ENCODE measurements at regions not wholly inside any gene's neighbourhood (a gene's known extent, or its start where the extent isn't known, plus 50 kb on each side); places are given as distances from the start of the nearest gene placed in this dataset.

DNA sequence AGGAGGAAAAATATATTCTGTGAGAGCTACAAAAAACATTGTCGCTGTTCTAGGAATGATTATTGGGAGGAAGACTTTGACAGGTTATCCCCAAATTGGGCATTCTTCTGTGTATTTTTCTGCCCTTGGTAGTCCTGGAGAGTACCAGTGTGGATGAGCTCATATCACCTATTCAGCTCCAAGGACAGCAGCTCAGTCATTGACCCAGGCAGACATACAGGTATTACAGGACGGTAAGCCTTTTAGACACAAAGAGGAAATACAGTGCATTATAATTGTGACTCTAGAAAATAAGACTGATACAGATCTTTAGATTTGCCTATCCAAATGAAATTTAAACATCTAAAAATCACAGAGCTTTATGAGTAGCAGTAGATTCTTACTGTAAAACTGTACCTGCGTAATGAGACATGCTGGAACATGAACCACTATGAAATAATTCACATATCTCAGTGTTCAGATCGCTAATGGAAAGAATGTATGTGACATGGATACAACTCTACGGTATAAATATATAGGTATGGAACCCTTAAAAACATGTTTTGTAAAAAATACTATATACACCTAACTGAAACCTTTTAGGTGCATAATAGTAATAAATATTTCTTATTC lies 56.0 kb downstream of the PLK2 start:
- DNase-seq (ENCODE audit: low spot score in 2 of 2), result no peak
- Histone ChIP-seq H3K9me3 (no peaks in the 10 kb centered on the region), H3K27ac (no peak overlapping the region), H3K4me1 (peaks cover 0 to 3% of the 10 kb centered on the region in 2 donors), H3K36me3 (no peaks in the 10 kb centered on the region), H3K4me3 (no peak overlapping the region), H3K27me3 (no peaks in the 10 kb centered on the region)
- no peak for TF ChIP-seq CTCF (IDR thresholded peaks at IDR 0.05)
- intact Hi-C loops (cut with DNase I), result loop anchor here (10.0 kb wide), 1 partner anchor 51 kb away; no protein-coding TSS in a partner anchor

DNA sequence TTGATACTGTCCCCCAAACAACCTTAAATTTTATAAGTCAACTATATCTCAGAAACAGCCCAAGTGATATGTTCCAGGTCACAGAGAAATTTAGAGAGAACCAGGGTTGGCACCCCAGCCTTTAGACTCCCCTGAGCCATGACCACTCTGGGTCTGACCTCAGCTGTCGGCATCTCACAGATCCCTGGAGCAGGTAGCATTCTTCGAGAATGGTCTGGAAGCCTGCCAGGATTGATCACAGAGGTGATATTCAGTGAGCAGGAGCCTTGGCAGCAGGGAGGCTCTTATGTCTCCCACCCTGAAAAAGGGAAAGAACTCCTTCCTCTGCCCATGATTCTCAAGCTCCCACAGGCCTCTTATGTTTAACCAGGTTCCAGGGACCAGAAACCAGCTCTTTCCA lies 58.2 kb downstream of the PLK2 start:
- intact Hi-C loops (cut with DNase I), result loop anchor here (10.0 kb wide), 1 partner anchor 53 kb away; no protein-coding TSS in a partner anchor
- Histone ChIP-seq H3K9me3 (no peaks in the 10 kb centered on the region), H3K27ac (peak overlapping the region in 1 of 2 donors; percentile 46), H3K36me3 (no peaks in the 10 kb centered on the region), H3K4me1 (peaks cover 0 to 3% of the 10 kb centered on the region in 2 donors), H3K4me3 (no peak overlapping the region), H3K27me3 (no peaks in the 10 kb centered on the region)
- no peak for DNase-seq (ENCODE audit: low spot score in 2 of 2)
- TF ChIP-seq CTCF (IDR thresholded peaks at IDR 0.05), result no peak

DNA sequence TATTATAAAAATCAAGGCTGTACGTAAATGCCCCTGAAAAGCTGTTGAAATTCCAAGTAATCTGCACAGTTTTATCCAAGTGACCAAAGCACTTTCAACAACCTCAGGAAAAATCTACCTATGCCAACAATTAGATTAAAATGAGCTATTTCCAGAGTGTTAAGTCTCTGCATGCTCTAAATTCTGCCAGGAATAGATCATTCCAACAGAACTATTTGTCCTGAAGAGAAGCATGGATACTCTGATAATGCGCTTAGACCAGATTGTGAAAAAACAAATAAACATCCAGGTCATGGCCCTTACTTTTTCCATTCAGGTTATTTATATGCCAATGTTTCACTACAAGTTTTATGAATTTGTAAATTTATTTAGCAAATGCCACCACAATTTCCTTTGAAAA lies 59.1 kb downstream of the PLK2 start:
- intact Hi-C loops (cut with DNase I), result loop anchor here (10.0 kb wide), 1 partner anchor 54 kb away; no protein-coding TSS in a partner anchor
- DNase-seq (ENCODE audit: low spot score in 2 of 2), result no peak
- Histone ChIP-seq H3K4me1 (peaks cover 0 to 3% of the 10 kb centered on the region in 2 donors), H3K4me3 (no peak overlapping the region), H3K27ac (peak overlapping the region; percentile 46 to 47), H3K36me3 (no peaks in the 10 kb centered on the region), H3K27me3 (no peaks in the 10 kb centered on the region), H3K9me3 (no peaks in the 10 kb centered on the region)
- TF ChIP-seq CTCF (IDR thresholded peaks at IDR 0.05), result no peak

DNA sequence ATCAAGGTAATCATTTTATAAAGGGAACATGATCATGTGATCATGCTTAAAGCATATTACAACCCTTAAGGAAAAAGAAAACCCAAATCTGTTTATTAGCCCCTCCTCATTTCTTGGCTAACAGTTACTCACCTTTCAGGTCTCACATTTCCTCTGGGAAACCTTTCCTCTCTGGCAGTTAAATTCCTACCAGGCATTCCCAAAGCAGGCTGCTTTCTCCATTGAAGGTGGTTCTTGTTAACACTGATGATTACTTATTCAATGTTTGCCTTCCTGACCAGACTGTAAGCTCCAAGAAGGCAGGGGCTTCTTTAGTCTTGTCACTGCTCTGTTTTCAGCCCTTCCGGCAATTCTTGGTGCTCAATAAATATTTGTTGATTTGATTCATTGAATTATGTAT lies 59.9 kb downstream of the PLK2 start:
- no peak for TF ChIP-seq CTCF (IDR thresholded peaks at IDR 0.05)
- Histone ChIP-seq H3K27me3 (no peaks in the 10 kb centered on the region), H3K36me3 (no peaks in the 10 kb centered on the region), H3K4me3 (no peak overlapping the region), H3K4me1 (peaks cover 0 to 3% of the 10 kb centered on the region in 2 donors), H3K9me3 (no peaks in the 10 kb centered on the region), H3K27ac (no peak overlapping the region)
- intact Hi-C loops (cut with DNase I), result loop anchor here (10.0 kb wide), 1 partner anchor 55 kb away; no protein-coding TSS in a partner anchor
- no peak for DNase-seq (ENCODE audit: low spot score in 2 of 2)

GRCh38 chr5:58394339-58394738 lies 65.5 kb downstream of the PLK2 start:
- H3K4me1 ChIP-seq, result no peaks in the 10 kb centered on the region
- no peak for TF ChIP-seq CTCF (IDR thresholded peaks at IDR 0.05)
- H3K4me3 ChIP-seq, result no peak overlapping the region
- DNase-seq (ENCODE audit: low spot score in 2 of 2), result no peak
- H3K27me3 ChIP-seq, result no peaks in the 10 kb centered on the region
- intact Hi-C loops (cut with DNase I), result no loop called here
- no peaks in the 10 kb centered on the region for H3K36me3 ChIP-seq
- no peak overlapping the region for H3K27ac ChIP-seq
- H3K9me3 ChIP-seq, result no peaks in the 10 kb centered on the region
